ENCODE measurements at regions not wholly inside any gene's neighbourhood (a gene's known extent, or its start where the extent isn't known, plus 50 kb on each side); places are given as distances from the start of the nearest gene placed in this dataset.

GRCh38 chr4:26001413-26001812 lies 87.4 kb downstream of the SMIM20 start:
- Histone ChIP-seq H3K4me1 (ENCODE audit: control insufficient read depth in 1 of 2, insufficient read depth in 2 of 2, low read length in 2 of 2) (no peaks in the 10 kb centered on the region), H3K27me3 (ENCODE audit: control insufficient read depth in 1 of 2, insufficient read depth in 2 of 2, low read length in 1 of 2) (no peaks in the 10 kb centered on the region), H3K4me3 (ENCODE audit: low read length in 2 of 2) (no peak overlapping the region), H3K36me3 (ENCODE audit: control insufficient read depth in 1 of 2, insufficient read depth in 2 of 2, low read length in 1 of 2) (no peaks in the 10 kb centered on the region), H3K9me3 (ENCODE audit: control insufficient read depth, low read length) (no peaks in the 10 kb centered on the region), H3K27ac (ENCODE audit: low read depth in 1 of 2, low read length in 2 of 2) (no peak overlapping the region)
- ATAC-seq (ENCODE audit: low FRiP score): no peak
- 93 to 94% methylated on average over 3 of the region's 3 CpGs for WGBS, 2 donors
- intact Hi-C loops (cut with DNase I): no loop called here
- no peak for DNase-seq

- Histone ChIP-seq H3K4me3 (ENCODE audit: low read length in 2 of 2) (no peak overlapping the region), H3K36me3 (ENCODE audit: control insufficient read depth in 1 of 2, insufficient read depth in 2 of 2, low read length in 1 of 2) (no peaks in the 10 kb centered on the region), H3K27me3 (ENCODE audit: control insufficient read depth in 1 of 2, insufficient read depth in 2 of 2, low read length in 1 of 2) (no peaks in the 10 kb centered on the region), H3K4me1 (ENCODE audit: control insufficient read depth in 1 of 2, insufficient read depth in 2 of 2, low read length in 2 of 2) (no peaks in the 10 kb centered on the region), H3K9me3 (ENCODE audit: control insufficient read depth, low read length) (no peaks in the 10 kb centered on the region), H3K27ac (ENCODE audit: low read depth in 1 of 2, low read length in 2 of 2) (no peak overlapping the region)
- WGBS, 2 donors: 95 to 98% methylated on average over 2 of the region's 2 CpGs
- intact Hi-C loops (cut with DNase I): no loop called here
- no peak for DNase-seq
- ATAC-seq (ENCODE audit: low FRiP score): no peak
Observed at GRCh38 chr4:26001816-26002215, 87.8 kb downstream of the SMIM20 start.

DNA sequence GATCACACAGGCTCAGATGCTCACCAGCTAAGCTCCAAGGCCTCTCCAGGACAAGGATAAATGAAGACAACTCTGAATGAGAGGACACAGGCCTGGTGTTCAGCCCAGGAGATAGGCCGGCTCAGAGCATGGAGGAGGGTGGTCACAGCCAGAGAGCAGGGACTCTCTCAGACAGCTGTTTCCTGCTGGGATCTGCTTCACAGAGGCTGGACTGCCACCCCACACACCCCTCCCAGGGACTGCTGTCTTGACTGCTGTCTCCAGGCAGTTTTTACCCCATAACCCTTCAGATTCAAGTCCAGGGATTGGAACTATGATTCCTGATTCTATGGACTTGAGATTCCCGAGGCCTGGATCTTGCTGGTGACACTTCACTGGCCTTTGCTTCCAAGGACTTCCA lies 89.0 kb downstream of the SMIM20 start:
- no peak overlapping the region for H3K4me3 ChIP-seq (ENCODE audit: low read length in 2 of 2)

DNA sequence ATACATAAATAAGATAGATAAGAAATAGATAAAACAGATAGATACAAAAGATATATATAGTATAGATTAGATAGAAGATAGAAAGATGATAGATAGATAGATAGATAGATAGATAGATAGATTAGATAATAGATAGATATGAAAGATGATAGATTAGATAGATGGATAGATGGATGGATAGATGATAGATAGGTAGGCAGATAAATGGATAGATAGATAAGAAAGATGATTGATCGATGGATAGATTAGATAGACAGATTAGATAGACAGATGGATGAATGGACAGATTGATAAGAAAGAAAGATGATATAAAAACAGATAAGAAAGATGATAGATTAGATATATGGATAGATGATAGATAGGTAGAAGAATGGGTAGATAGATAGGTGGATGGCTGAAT lies 90.3 kb downstream of the SMIM20 start:
- intact Hi-C loops (cut with DNase I): no loop called here
- Histone ChIP-seq H3K4me3 (ENCODE audit: low read length in 2 of 2) (no peak overlapping the region), H3K4me1 (ENCODE audit: control insufficient read depth in 1 of 2, insufficient read depth in 2 of 2, low read length in 2 of 2) (no peaks in the 10 kb centered on the region), H3K9me3 (ENCODE audit: control insufficient read depth, low read length) (no peaks in the 10 kb centered on the region), H3K27ac (ENCODE audit: low read depth in 1 of 2, low read length in 2 of 2) (no peak overlapping the region), H3K36me3 (ENCODE audit: control insufficient read depth in 1 of 2, insufficient read depth in 2 of 2, low read length in 1 of 2) (no peaks in the 10 kb centered on the region), H3K27me3 (ENCODE audit: control insufficient read depth in 1 of 2, insufficient read depth in 2 of 2, low read length in 1 of 2) (no peaks in the 10 kb centered on the region)
- 92 to 100% methylated on average over 1 of the region's 1 CpG for WGBS, 2 donors
- no peak for ATAC-seq (ENCODE audit: low FRiP score)
- DNase-seq: no peak

More for the DNA sequence above, 89.0 kb downstream of the SMIM20 start:
- no peak overlapping the region for H3K27ac ChIP-seq (ENCODE audit: low read depth in 1 of 2, low read length in 2 of 2)
- no peaks in the 10 kb centered on the region for H3K9me3 ChIP-seq (ENCODE audit: control insufficient read depth, low read length)
- no peak for DNase-seq
- H3K4me1 ChIP-seq (ENCODE audit: control insufficient read depth in 1 of 2, insufficient read depth in 2 of 2, low read length in 2 of 2): no peaks in the 10 kb centered on the region
- intact Hi-C loops (cut with DNase I): no loop called here
- no peak for ATAC-seq (ENCODE audit: low FRiP score)
- no peaks in the 10 kb centered on the region for H3K27me3 ChIP-seq (ENCODE audit: control insufficient read depth in 1 of 2, insufficient read depth in 2 of 2, low read length in 1 of 2)
- no peaks in the 10 kb centered on the region for H3K36me3 ChIP-seq (ENCODE audit: control insufficient read depth in 1 of 2, insufficient read depth in 2 of 2, low read length in 1 of 2)
- WGBS, 2 donors: 94 to 95% methylated on average over 2 of the region's 2 CpGs

DNA sequence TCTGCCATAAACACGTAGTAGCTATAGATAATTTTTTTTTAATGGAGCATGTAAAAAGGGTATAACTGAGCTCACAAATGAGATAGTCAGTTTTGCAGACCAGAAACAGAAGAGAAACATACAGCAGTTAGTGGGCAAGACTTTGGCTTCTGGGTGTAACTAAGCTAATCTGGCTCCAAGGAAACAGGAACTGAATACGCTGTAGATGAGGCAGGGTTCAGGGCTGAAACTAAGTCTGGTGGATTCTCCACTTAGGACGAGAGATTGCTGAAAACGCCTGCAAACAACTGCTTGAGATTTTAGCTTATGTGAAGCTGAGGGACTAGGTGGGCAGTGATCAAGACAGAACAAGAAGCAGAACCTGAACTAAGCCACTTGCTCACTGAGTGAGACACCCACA lies 91.7 kb downstream of the SMIM20 start:
- ATAC-seq (ENCODE audit: low FRiP score): no peak
- no peak for DNase-seq
- Histone ChIP-seq H3K4me3 (ENCODE audit: low read length in 2 of 2) (no peak overlapping the region), H3K27ac (ENCODE audit: low read depth in 1 of 2, low read length in 2 of 2) (no peak overlapping the region), H3K9me3 (ENCODE audit: control insufficient read depth, low read length) (no peaks in the 10 kb centered on the region), H3K27me3 (ENCODE audit: control insufficient read depth in 1 of 2, insufficient read depth in 2 of 2, low read length in 1 of 2) (no peaks in the 10 kb centered on the region), H3K36me3 (ENCODE audit: control insufficient read depth in 1 of 2, insufficient read depth in 2 of 2, low read length in 1 of 2) (no peaks in the 10 kb centered on the region), H3K4me1 (ENCODE audit: control insufficient read depth in 1 of 2, insufficient read depth in 2 of 2, low read length in 2 of 2) (no peaks in the 10 kb centered on the region)
- intact Hi-C loops (cut with DNase I): no loop called here
- WGBS, 2 donors: 82 to 87% methylated on average over 4 of the region's 4 CpGs

DNA sequence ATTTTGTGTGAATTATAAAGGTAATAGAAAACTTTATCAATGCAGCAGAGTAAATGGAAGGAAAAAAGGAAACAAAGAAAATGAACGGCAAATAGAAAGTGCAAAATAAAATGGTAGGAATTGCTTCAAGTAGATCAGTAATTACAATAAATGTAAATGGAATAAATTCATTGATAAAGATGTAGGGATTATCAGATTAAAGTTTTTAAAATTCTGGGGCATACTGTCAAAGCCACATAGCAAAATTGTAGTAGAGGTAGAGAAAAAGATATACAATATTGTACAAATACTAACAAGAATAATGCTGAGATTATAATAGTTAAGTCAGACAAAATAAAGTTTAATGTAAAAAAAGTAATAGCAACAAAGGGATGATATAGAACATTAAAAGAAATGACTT lies 94.7 kb downstream of the SMIM20 start:
- 0% methylated on average over 1 of the region's 1 CpG for WGBS, 2 donors
- intact Hi-C loops (cut with DNase I): no loop called here
- H3K36me3 ChIP-seq (ENCODE audit: control insufficient read depth in 1 of 2, insufficient read depth in 2 of 2, low read length in 1 of 2): no peaks in the 10 kb centered on the region

GRCh38 chr4:26009502-26009901 lies 95.5 kb downstream of the SMIM20 start:
- no peaks in the 10 kb centered on the region for H3K27me3 ChIP-seq (ENCODE audit: control insufficient read depth in 1 of 2, insufficient read depth in 2 of 2, low read length in 1 of 2)
- no peaks in the 10 kb centered on the region for H3K4me1 ChIP-seq (ENCODE audit: control insufficient read depth in 1 of 2, insufficient read depth in 2 of 2, low read length in 2 of 2)
- H3K27ac ChIP-seq (ENCODE audit: low read depth in 1 of 2, low read length in 2 of 2): no peak overlapping the region
- 88 to 91% methylated on average over 3 of the region's 3 CpGs for WGBS, 2 donors
- no peaks in the 10 kb centered on the region for H3K9me3 ChIP-seq (ENCODE audit: control insufficient read depth, low read length)
- intact Hi-C loops (cut with DNase I): no loop called here
- H3K4me3 ChIP-seq (ENCODE audit: low read length in 2 of 2): no peak overlapping the region
- DNase-seq (no peak), ATAC-seq (ENCODE audit: low FRiP score) (no peak)
- H3K36me3 ChIP-seq (ENCODE audit: control insufficient read depth in 1 of 2, insufficient read depth in 2 of 2, low read length in 1 of 2): no peaks in the 10 kb centered on the region

More for the DNA sequence above, 94.7 kb downstream of the SMIM20 start:
- no peaks in the 10 kb centered on the region for H3K9me3 ChIP-seq (ENCODE audit: control insufficient read depth, low read length)
- H3K27me3 ChIP-seq (ENCODE audit: control insufficient read depth in 1 of 2, insufficient read depth in 2 of 2, low read length in 1 of 2): no peaks in the 10 kb centered on the region
- H3K4me3 ChIP-seq (ENCODE audit: low read length in 2 of 2): no peak overlapping the region
- ATAC-seq (ENCODE audit: low FRiP score): no peak
- H3K27ac ChIP-seq (ENCODE audit: low read depth in 1 of 2, low read length in 2 of 2): no peak overlapping the region
- no peak for DNase-seq
- H3K4me1 ChIP-seq (ENCODE audit: control insufficient read depth in 1 of 2, insufficient read depth in 2 of 2, low read length in 2 of 2): no peaks in the 10 kb centered on the region

- H3K27me3 ChIP-seq (ENCODE audit: control insufficient read depth in 1 of 2, insufficient read depth in 2 of 2, low read length in 1 of 2): no peaks in the 10 kb centered on the region
- ATAC-seq (ENCODE audit: low FRiP score) (no peak), DNase-seq (no peak)
- no peak overlapping the region for H3K27ac ChIP-seq (ENCODE audit: low read depth in 1 of 2, low read length in 2 of 2)
- WGBS, 2 donors: 69 to 71% methylated on average over 2 of the region's 2 CpGs
- intact Hi-C loops (cut with DNase I): no loop called here
- peaks cover 0 to 2% of the 10 kb centered on the region in 2 donors for H3K4me1 ChIP-seq (ENCODE audit: control insufficient read depth in 1 of 2, insufficient read depth in 2 of 2, low read length in 2 of 2)
- no peaks in the 10 kb centered on the region for H3K36me3 ChIP-seq (ENCODE audit: control insufficient read depth in 1 of 2, insufficient read depth in 2 of 2, low read length in 1 of 2)
- H3K9me3 ChIP-seq (ENCODE audit: control insufficient read depth, low read length): no peaks in the 10 kb centered on the region
- H3K4me3 ChIP-seq (ENCODE audit: low read length in 2 of 2): no peak overlapping the region
Observed at GRCh38 chr4:26010304-26010703, 96.3 kb downstream of the SMIM20 start.

- peaks cover 0 to 6% of the 10 kb centered on the region in 2 donors for H3K4me1 ChIP-seq (ENCODE audit: control insufficient read depth in 1 of 2, insufficient read depth in 2 of 2, low read length in 2 of 2)
- ATAC-seq (ENCODE audit: low FRiP score) (no peak), DNase-seq (no peak)
- H3K27ac ChIP-seq (ENCODE audit: low read depth in 1 of 2, low read length in 2 of 2): no peak overlapping the region
- no peak overlapping the region for H3K4me3 ChIP-seq (ENCODE audit: low read length in 2 of 2)
- WGBS, 2 donors: 0 to 2% methylated on average over 2 of the region's 2 CpGs
- H3K27me3 ChIP-seq (ENCODE audit: control insufficient read depth in 1 of 2, insufficient read depth in 2 of 2, low read length in 1 of 2): no peaks in the 10 kb centered on the region
- H3K36me3 ChIP-seq (ENCODE audit: control insufficient read depth in 1 of 2, insufficient read depth in 2 of 2, low read length in 1 of 2): no peaks in the 10 kb centered on the region
- intact Hi-C loops (cut with DNase I): no loop called here
- H3K9me3 ChIP-seq (ENCODE audit: control insufficient read depth, low read length): no peaks in the 10 kb centered on the region
Observed at GRCh38 chr4:26013629-26014028, 99.6 kb downstream of the SMIM20 start.

All from aorta (tissue), 5 donors.